Heart right ventricle (tissue), 16 donors: ENCODE measurements at regions not wholly inside any gene's neighbourhood (a gene's known extent, or its start where the extent isn't known, plus 50 kb on each side); places are given as distances from the start of the nearest gene placed in this dataset.

ENCODE experiments used
- ATAC-seq, 8 donors: fragments of 200-7000 bp; cut with Tn5 transposase; one replicate each; pipeline ENCODE4 v1.9.1; 2020; ENCODE audit warnings: mild to moderate bottlenecking in 8 of 8, moderate library complexity in 8 of 8, moderate number of reproducible peaks in 1 of 8
- DNase-seq, 2 donors: peaks; one replicate each; pipeline ENCODE4 v3.0.0-alpha.2; 2020
- H3K27ac ChIP-seq, 10 donors: fragments of 200-600 bp; sonication (generic) in 2 of 10; one replicate each; pipeline versions ENCODE4 v1.5.0 to v1.8.0; 2020 to 2022; ENCODE audit warnings: mild to moderate bottlenecking in 3 of 10
- H3K27me3 ChIP-seq, 7 donors: fragments of 200-600 bp; one replicate each; pipeline ENCODE4 v1.8.0; 2021 to 2022; ENCODE audit warnings: mild to moderate bottlenecking in 2 of 7
- H3K36me3 ChIP-seq, 9 donors: fragments of 200-600 bp; sonication (generic) in 1 of 9; one replicate each; pipeline versions ENCODE4 v1.5.0 to v1.8.0; 2020 to 2022; ENCODE audit warnings: mild to moderate bottlenecking in 2 of 9
- H3K4me1 ChIP-seq, 9 donors: fragments of 200-600 bp; sonication (generic) in 1 of 9; one replicate each; pipeline versions ENCODE4 v1.5.0 to v1.8.0; 2020 to 2022; ENCODE audit warnings: mild to moderate bottlenecking in 4 of 9
- H3K4me3 ChIP-seq, 10 donors: fragments of 200-600 bp; sonication (generic) in 2 of 10; one replicate each; pipeline versions ENCODE4 v1.5.0 to v1.8.0; 2020 to 2022; ENCODE audit warnings: mild to moderate bottlenecking in 7 of 10, moderate library complexity in 2 of 10
- H3K9me3 ChIP-seq, 11 donors: fragments of 200-600 bp in 10 of 11; sonication (generic) in 2 of 11; one replicate each; pipeline versions ENCODE4 v1.5.0 to v1.8.0; 2013 to 2022; ENCODE audit warnings: mild to moderate bottlenecking in 2 of 11, control low read depth in 1 of 11, moderate library complexity in 1 of 11
- WGBS, 2 donors: extraction: QIAGEN DNeasy Blood & Tissue Kit; methylation state at CpG; one replicate each; pipeline ENCODE4 v1.1.7; 2013; ENCODE audit warnings: inconsistent platforms in 1 of 2; 5-methylcytosine and 5-hydroxymethylcytosine counted together
- intact Hi-C, 10 donors: fragments of 100-400 bp; cut with DNase I; formaldehyde crosslinking; loops; one replicate each; pipeline versions ENCODE4 v1.11.1 to v1.14.2; 2022
- TF ChIP-seq, protein P1 (sequence below), 9 donors: fragments of 200-600 bp; sonication (generic) in 2 of 9; IDR thresholded peaks; one replicate each; pipeline versions ENCODE4 v1.5.0 to v1.8.0; 2021 to 2022; ENCODE audit warnings: antibody characterized with exemption in 9 of 9, mild to moderate bottlenecking in 5 of 9, moderate library complexity in 1 of 9
- donor health status: Arrhythmogenic right ventricular cardiomyopathy.
- donor health status: ischemic (EF 13 %, LVEDD 7.1; RV severe dilation, severe dysfunction).
- donor health status: healthy with polysubstance abuse.
- donor health status: DM: no; HTN: yes; CAD: no.
- donor health status: DM: no; HTN: no; CAD: no.
- donor health status: ischemic (EF 25% LVEDD 6.9; RV normal size, moderate dysfunction).
- donor health status: ischemic (EF 25% LVEDD 5.7; RV mildly dilated, moderate dysfunction).
- donor health status: healthy.
- donor health status: DM: yes; HTN: yes; CAD: no.
- donor health status: Ischemic cardiomyopathy.
- donor health status: ischemic (EF 35%, LVEDD 5.7; RV mildly dilated, moderate dysfunction).
- donor health status: nonischemic (EF 11% LVEDD 7.7; RV severe dilation, severe dysfunction).
- donor health status: DM: yes; HTN: yes; CAD: no.
- donor health status: PGD.
- donor health status: ischemic (EF 29% LVEDD 5.4; RV normal size, mild dysfunction).
- donor health status: nonischemic (EF 23%, LVEDD 6.1; RV moderate dilation, normal function).

DNA sequence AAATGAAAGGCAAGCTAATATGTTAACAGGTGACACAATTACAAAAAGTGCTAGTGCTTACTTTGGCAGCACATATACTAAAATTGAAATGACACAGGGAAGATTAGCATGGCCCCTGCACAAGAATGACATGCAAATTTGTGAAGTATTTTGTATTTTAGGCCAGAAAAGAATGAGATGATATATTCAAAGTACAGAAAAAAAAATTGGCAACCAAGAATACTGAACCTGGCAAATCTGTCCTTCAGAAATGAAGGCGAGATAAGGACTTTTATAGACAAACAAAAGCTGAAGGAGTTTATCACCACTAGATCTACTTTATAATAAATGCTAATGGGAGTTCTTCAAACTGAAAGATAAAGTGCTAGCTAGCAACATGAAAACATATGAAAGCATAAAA lies 350.0 kb upstream of the POU3F1 start:
- ATAC-seq (no peak), DNase-seq (no peak)
- Histone ChIP-seq H3K4me1 (no peaks in the 10 kb centered on the region), H3K4me3 (no peak overlapping the region), H3K9me3 (peaks cover 0 to 31% (median 9%) of the 10 kb centered on the region in 11 donors), H3K36me3 (no peaks in the 10 kb centered on the region), H3K27ac (no peak overlapping the region), H3K27me3 (peaks cover 0 to 18% (median 0%) of the 10 kb centered on the region in 7 donors)
- TF ChIP-seq, protein P1, sequence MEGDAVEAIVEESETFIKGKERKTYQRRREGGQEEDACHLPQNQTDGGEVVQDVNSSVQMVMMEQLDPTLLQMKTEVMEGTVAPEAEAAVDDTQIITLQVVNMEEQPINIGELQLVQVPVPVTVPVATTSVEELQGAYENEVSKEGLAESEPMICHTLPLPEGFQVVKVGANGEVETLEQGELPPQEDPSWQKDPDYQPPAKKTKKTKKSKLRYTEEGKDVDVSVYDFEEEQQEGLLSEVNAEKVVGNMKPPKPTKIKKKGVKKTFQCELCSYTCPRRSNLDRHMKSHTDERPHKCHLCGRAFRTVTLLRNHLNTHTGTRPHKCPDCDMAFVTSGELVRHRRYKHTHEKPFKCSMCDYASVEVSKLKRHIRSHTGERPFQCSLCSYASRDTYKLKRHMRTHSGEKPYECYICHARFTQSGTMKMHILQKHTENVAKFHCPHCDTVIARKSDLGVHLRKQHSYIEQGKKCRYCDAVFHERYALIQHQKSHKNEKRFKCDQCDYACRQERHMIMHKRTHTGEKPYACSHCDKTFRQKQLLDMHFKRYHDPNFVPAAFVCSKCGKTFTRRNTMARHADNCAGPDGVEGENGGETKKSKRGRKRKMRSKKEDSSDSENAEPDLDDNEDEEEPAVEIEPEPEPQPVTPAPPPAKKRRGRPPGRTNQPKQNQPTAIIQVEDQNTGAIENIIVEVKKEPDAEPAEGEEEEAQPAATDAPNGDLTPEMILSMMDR (IDR thresholded peaks at IDR 0.05): no peak
- WGBS, 2 donors: 89 to 95% methylated on average over 1 of the region's 1 CpG
- intact Hi-C loops: no loop called here

DNA sequence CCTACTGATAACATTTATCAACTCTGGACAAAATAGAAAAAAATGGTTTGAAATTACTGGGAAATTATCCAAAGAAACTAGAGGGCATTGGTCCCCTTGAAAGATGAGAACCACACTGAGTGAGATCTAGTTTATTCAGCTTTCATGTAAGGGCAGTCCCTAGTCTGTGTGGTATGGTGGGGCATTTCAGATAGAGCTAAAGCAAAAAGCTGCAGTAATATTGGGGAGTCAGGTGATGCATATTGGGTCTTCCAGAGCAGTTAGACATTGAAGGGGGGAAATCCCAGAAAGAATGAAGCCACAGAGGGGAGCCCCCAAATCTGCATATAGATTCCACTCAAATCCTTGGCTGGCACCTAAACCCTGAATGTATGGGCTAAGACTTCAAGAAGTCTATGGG lies 347.7 kb upstream of the POU3F1 start:
- H3K4me1 ChIP-seq: no peaks in the 10 kb centered on the region
- TF ChIP-seq, protein P1 (IDR thresholded peaks at IDR 0.05): no peak
- intact Hi-C loops: no loop called here
- ATAC-seq (no peak), DNase-seq (no peak)
- no peak overlapping the region for H3K4me3 ChIP-seq
- no peak overlapping the region for H3K27ac ChIP-seq
- peaks cover 0 to 41% (median 13%) of the 10 kb centered on the region in 11 donors for H3K9me3 ChIP-seq
- peaks cover 0 to 18% (median 0%) of the 10 kb centered on the region in 7 donors for H3K27me3 ChIP-seq
- no peaks in the 10 kb centered on the region for H3K36me3 ChIP-seq

DNA sequence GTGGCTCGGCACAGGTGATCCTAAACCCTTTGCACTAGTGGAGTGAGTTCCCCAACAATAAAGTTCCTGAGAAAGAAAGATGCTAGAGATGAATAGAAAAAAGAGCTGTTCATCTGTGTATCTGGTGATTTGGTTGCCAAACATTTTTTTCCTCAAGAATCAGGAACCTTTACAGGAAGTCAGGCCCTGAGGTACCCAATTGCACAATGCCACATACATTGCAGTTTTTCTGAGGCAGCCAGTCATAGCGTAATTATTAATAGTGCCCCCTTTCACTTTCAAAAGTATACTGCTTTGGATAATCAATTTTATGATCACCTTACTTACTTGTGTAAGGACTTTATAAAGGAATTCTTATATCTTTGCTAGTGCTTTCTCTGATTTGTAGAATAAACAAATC lies 346.3 kb upstream of the POU3F1 start:
- Histone ChIP-seq H3K9me3 (peaks cover 0 to 56% (median 19%) of the 10 kb centered on the region in 11 donors), H3K36me3 (no peaks in the 10 kb centered on the region), H3K27ac (no peak overlapping the region), H3K4me1 (no peaks in the 10 kb centered on the region), H3K27me3 (peaks cover 0 to 18% (median 0%) of the 10 kb centered on the region in 7 donors), H3K4me3 (no peak overlapping the region)
- TF ChIP-seq, protein P1 (IDR thresholded peaks at IDR 0.05): no peak
- intact Hi-C loops: no loop called here
- no peak for DNase-seq
- ATAC-seq: no peak
- 61 to 93% methylated on average over 2 of the region's 2 CpGs for WGBS, 2 donors

DNA sequence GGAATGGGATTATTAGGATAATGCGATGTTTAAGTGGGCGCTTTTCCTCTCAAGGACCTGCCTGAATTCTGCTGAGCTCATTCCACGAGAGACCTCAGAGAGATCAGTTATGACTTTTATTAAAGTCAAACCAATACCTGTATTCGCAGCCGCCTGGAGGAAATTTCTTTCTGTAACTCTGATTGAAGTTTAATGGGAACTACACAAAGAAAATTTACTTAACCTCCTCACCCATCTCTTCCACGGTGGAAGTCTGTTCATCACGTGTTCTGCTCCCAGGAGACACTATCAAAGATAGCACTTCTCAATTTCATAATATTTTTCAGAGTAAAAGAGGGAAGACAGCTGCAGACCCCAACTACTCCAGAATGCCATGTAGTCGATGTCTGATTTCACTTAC lies 334.7 kb upstream of the POU3F1 start:
- intact Hi-C loops: no loop called here
- no peak overlapping the region for H3K4me3 ChIP-seq
- TF ChIP-seq, protein P1 (IDR thresholded peaks at IDR 0.05): no peak
- 63 to 69% methylated on average over 8 of the region's 8 CpGs for WGBS, 2 donors
- no peak for DNase-seq
- H3K36me3 ChIP-seq: no peaks in the 10 kb centered on the region
- ATAC-seq: no peak
- H3K27me3 ChIP-seq: peaks cover 0 to 28% (median 3%) of the 10 kb centered on the region in 7 donors
- no peak overlapping the region for H3K27ac ChIP-seq
- no peaks in the 10 kb centered on the region for H3K4me1 ChIP-seq
- H3K9me3 ChIP-seq: peaks cover 0 to 2% (median 0%) of the 10 kb centered on the region in 11 donors
